Kidney epithelial cell (primary cell): ENCODE measurements at regions not wholly inside any gene's neighbourhood (a gene's known extent, or its start where the extent isn't known, plus 50 kb on each side); places are given as distances from the start of the nearest gene placed in this dataset.

Experiments used
- DNase-seq: peaks from one replicate; pipeline ENCODE4 v3.0.0-alpha.2; 2010; ENCODE audit warnings: low read depth
- H3K27me3 ChIP-seq: 2 replicates; pipeline ENCODE4 v1.6.0; 2011; ENCODE audit warnings: low read length; ENCODE audit not compliant: control insufficient read depth, insufficient read depth
- H3K36me3 ChIP-seq: 2 replicates; pipeline ENCODE4 v1.5.1; 2011; ENCODE audit warnings: low read length; ENCODE audit not compliant: control insufficient read depth, insufficient read depth
- H3K4me3 ChIP-seq: 2 replicates; pipeline ENCODE4 v1.5.1; 2011; ENCODE audit warnings: low read depth, mild to moderate bottlenecking, control low read depth, low read length
- CTCF ChIP-seq: IDR thresholded peaks from 2 replicates; pipeline ENCODE4 v1.5.1; 2011; ENCODE audit warnings: mild to moderate bottlenecking, moderate library complexity, low read length, control low read depth, inconsistent platforms; ENCODE audit not compliant: insufficient read depth, poor library complexity, severe bottlenecking

GRCh38 chr20:60754856-60755255 is 497.2 kb upstream of the CDH4 start:
- Histone ChIP-seq H3K36me3 (no peaks in the 10 kb centered on the region), H3K27me3 (peaks cover 3% of the 10 kb centered on the region), H3K4me3 (no peak overlapping the region)
- no peak for TF ChIP-seq CTCF
- DNase-seq, result no peak

GRCh38 chr20:60759651-60760050 is 492.4 kb upstream of the CDH4 start:
- TF ChIP-seq CTCF, result no peak
- Histone ChIP-seq H3K4me3 (no peak overlapping the region), H3K36me3 (no peaks in the 10 kb centered on the region), H3K27me3 (no peaks in the 10 kb centered on the region)
- DNase-seq, result no peak

DNA sequence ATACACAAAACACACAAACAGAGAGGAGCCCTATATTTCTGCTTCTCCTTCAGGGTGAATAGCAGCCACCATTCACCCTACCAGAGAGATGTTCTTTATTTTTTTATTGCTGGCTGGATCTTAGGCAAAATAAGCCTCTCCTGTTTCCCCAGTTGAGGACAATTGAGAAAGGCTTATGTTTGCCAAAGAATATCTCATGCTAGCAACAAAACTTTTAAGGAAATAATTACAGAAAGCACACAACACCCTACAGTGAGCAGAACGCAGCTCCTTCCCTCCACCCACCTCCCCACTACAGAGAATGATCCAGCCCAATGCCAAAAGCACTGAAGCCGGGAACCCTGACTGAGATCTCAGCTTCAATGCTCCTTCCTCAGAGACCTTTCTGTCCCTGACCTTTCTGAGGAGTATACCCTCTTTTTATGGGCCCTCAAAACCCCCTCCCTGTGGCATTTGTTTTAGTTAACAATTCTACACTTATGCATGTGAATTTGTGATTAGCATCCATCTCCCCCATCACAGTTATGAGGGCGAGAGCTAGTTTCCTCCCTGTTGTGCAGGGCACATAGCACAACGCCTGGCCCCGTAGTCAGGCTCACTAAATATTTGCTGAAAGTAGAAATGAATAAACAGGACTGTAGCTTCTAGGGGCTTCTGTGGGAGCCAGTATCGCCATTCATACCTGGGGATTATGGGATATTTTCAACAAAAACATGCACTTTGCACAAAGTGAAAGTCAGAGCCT is 491.6 kb upstream of the CDH4 start:
- Histone ChIP-seq H3K36me3 (no peaks in the 10 kb centered on the region), H3K27me3 (no peaks in the 10 kb centered on the region), H3K4me3 (no peak overlapping the region)
- no peak for TF ChIP-seq CTCF
- DNase-seq, result no peak

DNA sequence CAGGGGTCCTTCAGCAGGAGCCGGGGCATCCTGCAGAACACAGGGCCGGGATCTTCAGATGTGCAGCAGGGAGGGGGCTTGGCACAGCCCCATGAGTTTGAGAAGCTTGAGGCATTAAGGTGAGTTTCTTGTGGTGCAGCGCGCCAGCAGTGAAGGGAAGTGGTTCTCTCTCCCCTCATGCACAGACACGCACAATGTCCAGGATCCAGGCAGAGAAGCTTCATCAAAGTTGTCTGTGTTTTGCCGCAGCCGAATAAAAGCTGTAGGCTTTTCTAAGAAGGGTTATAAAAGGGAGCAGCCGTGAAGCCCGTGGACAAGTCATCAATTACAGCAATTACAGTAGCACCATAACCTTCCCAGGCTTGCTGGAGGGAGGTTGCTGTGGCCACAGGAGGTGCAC is 491.0 kb upstream of the CDH4 start:
- Histone ChIP-seq H3K27me3 (no peaks in the 10 kb centered on the region), H3K4me3 (no peak overlapping the region), H3K36me3 (no peaks in the 10 kb centered on the region)
- no peak for TF ChIP-seq CTCF
- DNase-seq, result no peak

- TF ChIP-seq CTCF, result no peak
- Histone ChIP-seq H3K4me3 (no peak overlapping the region), H3K27me3 (no peaks in the 10 kb centered on the region), H3K36me3 (no peaks in the 10 kb centered on the region)
- no peak for DNase-seq
Observed at GRCh38 chr20:60762386-60762785, 489.7 kb upstream of the CDH4 start.

- H3K4me3 ChIP-seq, result no peak overlapping the region
- TF ChIP-seq CTCF, result no peak
- DNase-seq, result no peak
- H3K27me3 ChIP-seq, result no peaks in the 10 kb centered on the region
- no peaks in the 10 kb centered on the region for H3K36me3 ChIP-seq
Observed at GRCh38 chr20:60764328-60764727, 487.7 kb upstream of the CDH4 start.
